Right atrium auricular region (tissue), 2 donors: ENCODE measurements at regions not wholly inside any gene's neighbourhood (a gene's known extent, or its start where the extent isn't known, plus 50 kb on each side); places are given as distances from the start of the nearest gene placed in this dataset.
A peak's percentile ranks its signal among the peaks of the same experiment; 100 is the strongest.

Experiments
- DNase-seq: peaks from one replicate; pipeline ENCODE4 v3.0.0-alpha.2; 2019; ENCODE audit warnings: low spot score
- H3K27ac ChIP-seq, 2 donors: fragments of 200-600 bp; sonication (generic); 1 replicate in 1 of 2; 2 replicates in 1 of 2; pipeline ENCODE4 v1.5.1; 2016 to 2019
- H3K27me3 ChIP-seq, 2 donors: fragments of 200-600 bp; sonication (generic); one replicate each; pipeline versions ENCODE4 v1.5.1 to v1.6.0; 2017 to 2019
- H3K36me3 ChIP-seq: fragments of 200-600 bp; sonication (generic); one replicate; pipeline ENCODE4 v1.5.1; 2016
- H3K4me1 ChIP-seq, 2 donors: fragments of 200-600 bp; sonication (generic); one replicate each; pipeline versions ENCODE4 v1.5.1 to v1.6.0; 2017 to 2019
- H3K4me3 ChIP-seq, 2 donors: fragments of 200-600 bp; sonication (generic); 1 replicate in 1 of 2; 2 replicates in 1 of 2; pipeline ENCODE4 v1.5.1; 2017 to 2019; ENCODE audit warnings: mild to moderate bottlenecking in 1 of 2, moderate library complexity in 1 of 2
- H3K9me3 ChIP-seq, 2 donors: fragments of 200-600 bp; sonication (generic); one replicate each; pipeline ENCODE4 v1.5.1; 2019
- CTCF ChIP-seq, 2 donors: fragments of 200-600 bp; sonication (generic); IDR thresholded peaks; one replicate each; pipeline ENCODE4 v1.5.1; 2019; ENCODE audit warnings: antibody characterized with exemption in 2 of 2

GRCh38 chr5:118565335-118565971, 422.9 kb downstream of the DTWD2 start:
- no peaks in the 10 kb centered on the region for H3K36me3 ChIP-seq
- TF ChIP-seq CTCF (IDR thresholded peaks at IDR 0.05): no peak

GRCh38 chr5:118561971-118562370, 426.4 kb downstream of the DTWD2 start:
- H3K9me3 ChIP-seq: no peaks in the 10 kb centered on the region
- H3K4me3 ChIP-seq: peak overlapping the region; percentile 10 to 37
- H3K4me1 ChIP-seq: peaks cover 0 to 6% of the 10 kb centered on the region in 2 donors
- no peak for TF ChIP-seq CTCF (IDR thresholded peaks at IDR 0.05)
- peak overlapping the region; percentile 38 to 77 for H3K27ac ChIP-seq
- no peaks in the 10 kb centered on the region for H3K36me3 ChIP-seq
- no peak for DNase-seq
- no peaks in the 10 kb centered on the region for H3K27me3 ChIP-seq

More at GRCh38 chr5:118565335-118565971, 422.9 kb downstream of the DTWD2 start:
- Histone ChIP-seq H3K27me3 (no peaks in the 10 kb centered on the region), H3K4me1 (no peaks in the 10 kb centered on the region), H3K27ac (no peak overlapping the region), H3K9me3 (no peaks in the 10 kb centered on the region), H3K4me3 (no peak overlapping the region)
- DNase-seq: no peak

GRCh38 chr5:118561235-118561634, 427.1 kb downstream of the DTWD2 start:
- no peak for TF ChIP-seq CTCF (IDR thresholded peaks at IDR 0.05)
- no peak for DNase-seq
- H3K36me3 ChIP-seq: no peaks in the 10 kb centered on the region
- H3K4me3 ChIP-seq: peak overlapping the region; percentile 10 to 37
- peaks cover 0 to 6% of the 10 kb centered on the region in 2 donors for H3K4me1 ChIP-seq
- no peaks in the 10 kb centered on the region for H3K9me3 ChIP-seq
- peak overlapping the region; percentile 38 to 77 for H3K27ac ChIP-seq
- no peaks in the 10 kb centered on the region for H3K27me3 ChIP-seq

GRCh38 chr5:118558871-118559270, 429.5 kb downstream of the DTWD2 start:
- Histone ChIP-seq H3K4me3 (no peak overlapping the region), H3K4me1 (peaks cover 0 to 9% of the 10 kb centered on the region in 2 donors)
- DNase-seq: no peak

GRCh38 chr5:118557251-118557661, 431.1 kb downstream of the DTWD2 start:
- Histone ChIP-seq H3K36me3 (no peaks in the 10 kb centered on the region), H3K27ac (peak overlapping the region in 1 of 2 donors; percentile 77), H3K4me1 (peaks cover 0 to 24% of the 10 kb centered on the region in 2 donors), H3K9me3 (no peaks in the 10 kb centered on the region), H3K4me3 (no peak overlapping the region), H3K27me3 (no peaks in the 10 kb centered on the region)
- DNase-seq: no peak
- no peak for TF ChIP-seq CTCF (IDR thresholded peaks at IDR 0.05)

More at GRCh38 chr5:118558871-118559270, 429.5 kb downstream of the DTWD2 start:
- H3K36me3 ChIP-seq: no peaks in the 10 kb centered on the region
- peak overlapping the region in 1 of 2 donors; percentile 77 for H3K27ac ChIP-seq
- H3K27me3 ChIP-seq: no peaks in the 10 kb centered on the region
- TF ChIP-seq CTCF (IDR thresholded peaks at IDR 0.05): no peak
- H3K9me3 ChIP-seq: no peaks in the 10 kb centered on the region

- H3K4me3 ChIP-seq: no peak overlapping the region
- H3K9me3 ChIP-seq: no peaks in the 10 kb centered on the region
- no peaks in the 10 kb centered on the region for H3K36me3 ChIP-seq
- peak overlapping the region in 1 of 2 donors; percentile 77 for H3K27ac ChIP-seq
- no peaks in the 10 kb centered on the region for H3K27me3 ChIP-seq
- DNase-seq: no peak
- no peak for TF ChIP-seq CTCF (IDR thresholded peaks at IDR 0.05)
- H3K4me1 ChIP-seq: peaks cover 0 to 24% of the 10 kb centered on the region in 2 donors
These were observed 431.6 kb downstream of the DTWD2 start for GRCh38 chr5:118556792-118557191.
